OCI-M1 (cell line): ENCODE measurements at regions not wholly inside any gene's neighbourhood (a gene's known extent, or its start where the extent isn't known, plus 50 kb on each side); places are given as distances from the start of the nearest gene placed in this dataset.
"Not testable (repeated sequence)": the region's sequence is repeated elsewhere in the genome, so short reads cannot be mapped to it uniquely, and the experiment has no call there.

Source experiments
- DNase-seq: peaks from one replicate; lab custom pipeline; 2025; lab: John Stamatoyannopoulos, UW

DNA sequence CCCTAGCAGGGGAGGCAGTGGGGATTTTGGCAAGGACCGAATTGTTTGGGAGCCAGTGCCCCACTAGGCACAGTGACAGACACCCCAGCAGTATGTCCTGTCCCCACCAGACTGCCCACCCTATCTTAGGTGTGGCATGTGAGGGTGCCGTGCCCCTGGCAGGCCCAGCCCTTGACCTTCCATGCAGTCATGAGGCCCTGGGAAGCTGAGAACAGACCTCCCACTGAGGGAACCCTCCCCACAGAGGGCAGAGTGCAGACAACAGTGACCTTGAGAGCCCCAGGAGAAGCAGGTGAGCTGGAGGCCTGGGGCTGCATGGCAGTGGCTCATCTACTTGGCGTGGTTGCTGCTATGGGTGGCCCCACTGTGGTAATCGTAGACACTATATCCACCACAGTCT lies 538.1 kb downstream of the GOLGA6L6 start:
- DNase-seq: not testable (repeated sequence)

- not testable (repeated sequence) for DNase-seq
These were observed 539.0 kb downstream of the GOLGA6L6 start for GRCh38 chr15:20002560-20002959.

DNA sequence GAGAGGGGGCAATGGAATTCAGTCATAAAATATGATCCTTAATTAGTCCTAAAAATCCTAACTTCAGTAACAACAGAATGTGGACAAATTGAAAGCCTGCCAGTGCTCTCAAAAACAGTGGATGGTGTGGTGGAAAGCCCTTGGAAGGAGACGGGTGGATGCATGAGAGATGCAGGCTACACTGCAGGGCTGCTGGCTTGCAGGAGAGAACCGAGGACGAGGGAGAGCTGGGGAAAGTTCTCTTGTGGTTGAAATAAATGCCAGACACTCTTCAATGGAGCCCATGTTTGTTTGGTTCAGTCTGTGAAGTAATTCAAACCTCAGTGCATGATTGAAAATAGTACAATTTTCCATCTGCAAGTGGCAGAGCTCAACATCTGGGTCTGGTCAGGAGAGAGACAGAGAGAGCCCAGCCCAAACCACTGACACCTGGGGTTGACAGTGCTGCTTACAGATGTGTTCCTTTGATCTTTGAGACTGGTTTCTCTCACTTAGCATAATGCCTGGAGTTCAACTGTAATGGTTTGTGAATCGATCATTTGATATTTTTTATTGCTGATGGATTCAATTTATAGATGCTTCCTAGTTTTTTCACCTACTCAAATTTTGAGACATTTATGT lies 544.9 kb downstream of the GOLGA6L6 start:
- not testable (repeated sequence) for DNase-seq

DNA sequence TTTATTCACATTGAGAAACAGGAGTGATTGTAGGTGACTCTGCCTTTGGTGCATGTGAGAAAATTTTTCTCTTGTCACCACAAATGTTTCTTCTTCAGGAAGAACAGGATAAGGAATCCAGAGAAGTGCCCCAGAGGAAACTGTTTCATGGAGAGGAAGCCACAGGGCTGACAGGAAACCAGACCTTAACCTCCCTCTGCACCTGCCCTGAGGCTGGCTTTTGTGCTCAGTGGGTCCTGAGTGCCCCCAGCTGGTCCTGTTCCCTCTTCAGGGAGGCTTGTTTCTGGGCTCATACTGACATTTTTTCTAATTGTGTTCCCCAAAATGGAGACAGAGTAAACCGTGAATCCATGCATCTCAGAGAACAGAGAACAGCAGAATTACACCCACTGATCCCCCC lies 546.3 kb downstream of the GOLGA6L6 start:
- DNase-seq: not testable (repeated sequence)

- no peak for DNase-seq
These were observed 549.2 kb downstream of the GOLGA6L6 start for GRCh38 chr15:19992428-19992827.

DNA sequence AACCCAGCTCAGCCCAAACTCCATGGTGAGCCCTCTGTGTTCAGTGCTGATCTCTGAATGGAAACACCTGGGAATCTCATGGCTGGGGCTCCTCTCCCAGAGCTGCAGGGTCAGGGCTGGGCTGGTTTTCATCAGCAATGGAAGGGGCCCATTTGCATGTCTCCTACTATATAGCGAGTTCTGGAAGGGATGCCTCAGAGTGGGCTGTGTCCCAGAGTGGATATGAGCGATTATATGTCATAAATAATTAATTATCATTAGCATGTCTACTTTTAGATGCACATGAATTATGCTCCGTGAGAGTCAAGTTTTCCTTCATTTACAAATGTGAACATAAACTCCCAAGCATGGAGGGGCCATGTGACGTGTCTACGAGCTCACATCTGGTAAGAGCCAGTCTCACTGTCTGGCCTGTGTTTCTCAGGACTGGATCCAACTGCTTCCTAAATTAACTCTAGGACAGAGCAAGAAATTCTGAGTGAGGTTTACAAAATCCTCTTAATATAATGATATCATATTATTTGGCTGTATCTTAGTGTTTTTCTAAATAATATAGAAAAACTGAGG lies 553.4 kb downstream of the GOLGA6L6 start:
- DNase-seq: no peak

- peak; percentile 71 for DNase-seq
These were observed 554.1 kb downstream of the GOLGA6L6 start for GRCh38 chr15:19987389-19988048.

GRCh38 chr15:19984101-19984500 lies 557.5 kb downstream of the GOLGA6L6 start:
- DNase-seq: no peak

DNA sequence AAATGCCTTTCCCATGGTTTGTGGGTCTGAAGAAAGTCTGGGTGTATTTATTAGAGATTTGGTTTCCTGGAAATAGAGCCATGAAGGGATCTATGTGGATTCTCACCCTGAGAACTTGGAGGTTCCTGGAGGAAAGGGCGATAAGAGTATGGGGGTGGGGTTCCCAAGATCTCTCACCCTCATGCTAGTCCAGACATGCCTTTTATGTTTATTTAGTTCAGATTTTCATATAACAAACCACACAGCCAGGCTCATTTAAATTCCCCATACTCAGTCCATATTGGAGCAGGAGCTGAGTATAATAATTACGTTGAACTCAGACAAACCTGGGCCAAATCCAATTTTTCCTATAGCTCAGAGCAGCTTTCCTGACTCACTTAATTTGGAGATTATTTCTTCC lies 566.6 kb downstream of the GOLGA6L6 start:
- DNase-seq: no peak

DNA sequence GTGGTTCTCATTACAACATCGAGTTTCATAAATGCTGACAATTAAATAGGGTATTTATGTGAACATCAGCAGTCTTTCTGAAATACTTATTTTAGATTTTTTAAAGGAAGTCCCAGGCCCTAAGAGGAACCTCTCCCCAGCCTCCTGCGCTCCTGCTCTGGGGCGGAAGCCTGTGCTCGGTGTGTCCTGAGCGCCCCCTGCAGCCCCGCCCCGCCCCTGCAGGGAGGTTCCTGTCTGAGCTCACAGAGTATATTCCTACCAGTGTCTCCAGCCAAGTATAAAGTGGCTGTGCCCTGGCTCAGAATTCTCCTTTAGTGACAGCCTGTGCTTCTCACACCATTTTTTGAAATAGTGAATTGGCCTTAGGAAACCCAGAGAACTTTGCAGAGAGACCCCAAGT lies 567.9 kb downstream of the GOLGA6L6 start:
- peak; percentile 76 for DNase-seq

- not testable (repeated sequence) for DNase-seq
These were observed 569.0 kb downstream of the GOLGA6L6 start for GRCh38 chr15:19972582-19972981.

- not testable (repeated sequence) for DNase-seq
These were observed 576.0 kb downstream of the GOLGA6L6 start for GRCh38 chr15:19965574-19965973.

GRCh38 chr15:19964480-19964879 lies 577.1 kb downstream of the GOLGA6L6 start:
- not testable (repeated sequence) for DNase-seq

DNA sequence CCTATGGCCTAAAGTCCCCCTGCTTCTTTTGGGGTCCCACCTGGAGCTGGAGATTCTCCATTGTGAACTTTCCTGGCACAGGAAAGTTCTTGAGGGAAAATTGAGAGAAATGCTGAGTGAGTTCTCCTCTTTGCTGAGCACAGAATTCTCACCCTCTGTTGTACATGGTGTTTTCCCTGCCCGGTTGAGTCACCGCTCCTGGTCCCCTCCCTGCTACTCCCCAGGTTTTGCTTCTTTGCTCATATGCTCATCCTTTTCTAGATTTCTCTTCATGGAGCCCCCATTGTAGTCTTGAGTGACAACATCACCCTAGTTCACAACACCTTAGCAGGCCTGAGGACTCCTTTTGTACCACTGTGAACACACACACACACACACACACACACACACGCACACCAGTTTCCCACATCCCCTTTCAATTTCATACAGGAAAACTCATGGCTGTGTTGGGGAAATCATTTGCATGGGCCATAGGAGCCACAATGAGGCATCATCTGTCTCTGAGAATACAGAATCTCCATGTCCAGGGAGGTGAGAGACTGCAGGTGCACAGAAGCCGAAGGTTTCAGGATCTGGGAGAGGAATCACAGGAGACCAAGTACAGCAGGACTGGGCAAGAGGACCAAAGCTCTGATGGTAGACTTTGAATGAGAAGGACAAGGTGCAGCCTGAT lies 585.3 kb downstream of the GOLGA6L6 start:
- DNase-seq: no peak

- DNase-seq: no peak
These were observed 597.2 kb downstream of the GOLGA6L6 start for GRCh38 chr15:19944261-19944888.

- no peak for DNase-seq
These were observed 598.1 kb downstream of the GOLGA6L6 start for GRCh38 chr15:19943515-19943914.

DNA sequence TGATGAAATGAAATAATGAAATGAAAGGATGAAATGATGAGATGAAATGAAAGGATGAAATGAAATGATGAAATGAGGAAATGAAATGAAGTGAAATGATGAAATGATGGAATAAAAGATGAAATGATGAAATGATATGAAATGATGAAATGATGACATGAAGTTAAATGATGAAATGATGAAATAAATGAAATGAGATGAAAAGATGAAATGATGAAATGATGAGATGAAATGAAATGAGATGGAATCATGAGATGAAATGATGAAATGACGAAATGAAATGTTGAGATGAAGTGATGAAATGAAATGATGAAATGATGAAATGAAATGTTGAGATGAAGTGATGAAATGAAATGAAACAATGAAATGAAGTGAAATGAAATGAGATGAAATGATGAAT lies 638.3 kb downstream of the GOLGA6L6 start:
- not testable (repeated sequence) for DNase-seq

GRCh38 chr15:19902388-19902787 lies 639.2 kb downstream of the GOLGA6L6 start:
- not testable (repeated sequence) for DNase-seq

- DNase-seq: not testable (repeated sequence)
These were observed 640.2 kb downstream of the GOLGA6L6 start for GRCh38 chr15:19901414-19901813.

GRCh38 chr15:19899021-19899824 lies 642.4 kb downstream of the GOLGA6L6 start:
- DNase-seq: no peak

- not testable (repeated sequence) for DNase-seq
These were observed 652.8 kb downstream of the GOLGA6L6 start for GRCh38 chr15:19888811-19889210.
